ENCODE measurements at regions not wholly inside any gene's neighbourhood (a gene's known extent, or its start where the extent isn't known, plus 50 kb on each side); places are given as distances from the start of the nearest gene placed in this dataset.

- DNase-seq = no peak
These were observed 180.6 kb downstream of the FOXA2 start for GRCh38 chr20:22403632-22404361.

GRCh38 chr20:22403022-22403631 is 181.2 kb downstream of the FOXA2 start:
- no peak for DNase-seq

GRCh38 chr20:22402550-22402949 is 181.8 kb downstream of the FOXA2 start:
- DNase-seq = no peak

- no peak for DNase-seq
These were observed 183.9 kb downstream of the FOXA2 start for GRCh38 chr20:22400440-22400839.

- DNase-seq = no peak
These were observed 189.8 kb downstream of the FOXA2 start for GRCh38 chr20:22394583-22394982.

- DNase-seq = no peak
These were observed 193.8 kb downstream of the FOXA2 start for GRCh38 chr20:22390543-22390903.

- DNase-seq = no peak
These were observed 194.4 kb downstream of the FOXA2 start for GRCh38 chr20:22389836-22390542.

- no peak for DNase-seq
These were observed 196.9 kb downstream of the FOXA2 start for GRCh38 chr20:22387452-22387851.

GRCh38 chr20:22386306-22386623 is 198.1 kb downstream of the FOXA2 start:
- no peak for DNase-seq

GRCh38 chr20:22385602-22386305 is 198.6 kb downstream of the FOXA2 start:
- no peak for DNase-seq

GRCh38 chr20:22384978-22385377 is 199.4 kb downstream of the FOXA2 start:
- DNase-seq = no peak

- no peak for DNase-seq
These were observed 201.2 kb downstream of the FOXA2 start for GRCh38 chr20:22383156-22383555.

GRCh38 chr20:22382742-22383141 is 201.6 kb downstream of the FOXA2 start:
- no peak for DNase-seq

GRCh38 chr20:22381812-22382416 is 202.5 kb downstream of the FOXA2 start:
- DNase-seq = no peak

GRCh38 chr20:22379472-22379871 is 204.9 kb downstream of the FOXA2 start:
- no peak for DNase-seq

GRCh38 chr20:22374678-22375590 is 209.4 kb downstream of the FOXA2 start:
- DNase-seq = no peak

- no peak for DNase-seq
These were observed 210.3 kb downstream of the FOXA2 start for GRCh38 chr20:22374066-22374465.

- DNase-seq = no peak
These were observed 211.0 kb downstream of the FOXA2 start for GRCh38 chr20:22373164-22373895.

GRCh38 chr20:22371843-22372242 is 212.5 kb downstream of the FOXA2 start:
- DNase-seq = no peak

- DNase-seq = no peak
These were observed 214.2 kb downstream of the FOXA2 start for GRCh38 chr20:22370137-22370536.

- DNase-seq = no peak
These were observed 215.3 kb downstream of the FOXA2 start for GRCh38 chr20:22369100-22369499.

Data from hippocampal formation (tissue), 2 donors.